HG02938 (cell line): ENCODE measurements at regions not wholly inside any gene's neighbourhood (a gene's known extent, or its start where the extent isn't known, plus 50 kb on each side); places are given as distances from the start of the nearest gene placed in this dataset.
"Not testable (repeated sequence)": the region's sequence is repeated elsewhere in the genome, so short reads cannot be mapped to it uniquely, and the experiment has no call there.

Experiments used
- ATAC-seq: cut with Tn5 transposase; IDR thresholded peaks from one replicate; pipeline ENCODE4 v1.9.1; 2021; ENCODE audit warnings: mild to moderate bottlenecking, moderate library complexity; ENCODE audit not compliant: unreplicated experiment

DNA sequence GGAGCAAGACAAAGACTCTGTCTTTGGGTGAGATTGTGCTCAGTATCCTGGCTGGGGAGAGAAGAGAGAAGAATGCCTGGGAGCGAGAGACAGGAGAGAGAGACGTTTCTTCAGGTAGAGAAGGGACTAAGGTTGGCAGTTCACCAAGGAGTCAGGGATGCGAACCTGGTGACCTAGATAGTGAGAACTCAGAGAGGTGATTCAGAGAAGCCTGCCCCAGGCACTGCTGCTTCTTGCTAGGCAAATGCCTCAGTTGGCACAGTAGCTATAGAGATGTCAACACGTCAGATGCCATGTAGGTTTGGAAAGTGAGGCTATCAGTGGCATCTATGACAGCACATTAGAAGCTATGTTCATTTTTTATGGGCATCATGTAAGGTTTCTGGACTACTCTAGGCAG is 231.6 kb upstream of the VLDLR start:
- no peak for ATAC-seq

DNA sequence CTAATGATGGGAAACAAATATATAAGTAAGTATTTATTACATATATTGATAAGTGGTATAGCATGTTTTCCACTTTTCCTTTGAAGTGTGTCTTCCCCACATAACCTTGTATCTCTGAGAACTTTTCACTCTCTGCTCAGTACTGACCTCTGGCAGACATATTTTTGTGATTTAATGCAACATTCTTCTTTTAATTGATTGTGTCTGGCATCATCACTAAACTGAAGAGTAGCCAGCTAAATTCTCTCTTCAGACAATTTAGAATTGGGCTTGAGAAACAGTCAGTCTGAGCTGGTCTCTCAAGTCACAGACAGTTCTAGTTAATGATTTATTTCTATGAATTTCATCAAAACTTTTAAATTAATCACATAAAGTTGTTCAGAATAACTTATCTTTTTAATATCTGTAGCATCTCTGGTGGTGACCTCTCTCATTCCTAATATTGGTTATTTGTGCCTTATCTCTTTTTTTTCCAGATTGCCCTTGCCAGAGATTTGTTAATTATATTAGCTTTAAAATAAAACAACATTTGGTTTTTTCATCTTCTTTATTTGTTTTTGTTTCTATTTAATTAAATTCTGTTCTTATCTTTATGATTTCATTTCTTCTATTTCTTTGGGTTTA is 230.0 kb upstream of the VLDLR start:
- ATAC-seq, result not testable (repeated sequence)

DNA sequence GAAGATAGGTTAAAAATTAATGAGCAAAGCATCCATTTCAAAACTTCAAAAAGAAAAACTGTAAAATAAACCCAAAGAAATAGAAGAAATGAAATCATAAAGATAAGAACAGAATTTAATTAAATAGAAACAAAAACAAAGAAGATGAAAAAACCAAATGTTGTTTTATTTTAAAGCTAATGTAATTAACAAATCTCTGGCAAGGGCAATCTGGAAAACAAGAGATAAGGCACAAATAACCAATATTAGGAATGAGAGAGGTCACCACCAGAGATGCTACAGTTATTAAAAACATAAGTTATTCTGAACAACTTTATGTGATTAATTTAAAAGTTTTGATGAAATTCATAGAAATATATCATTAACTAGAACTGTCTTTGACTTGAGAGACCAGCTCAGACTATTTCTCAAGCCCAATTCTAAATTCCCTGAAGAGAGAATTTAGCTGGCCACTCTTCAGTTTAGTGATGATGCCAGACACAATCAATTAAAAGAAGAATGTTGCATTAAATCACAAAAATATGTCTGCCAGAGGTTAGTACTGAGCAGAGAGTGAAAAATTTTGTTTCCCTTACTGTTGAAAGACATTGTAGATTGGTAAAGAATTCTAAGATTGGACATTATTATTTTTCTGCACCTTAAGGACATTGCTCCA is 227.4 kb upstream of the VLDLR start:
- ATAC-seq, result not testable (repeated sequence)

GRCh38 chr9:2395814-2396612 is 225.6 kb upstream of the VLDLR start:
- ATAC-seq, result no peak

- no peak for ATAC-seq
These were observed 224.8 kb upstream of the VLDLR start for GRCh38 chr9:2396622-2397285.

GRCh38 chr9:2397875-2398274 is 223.7 kb upstream of the VLDLR start:
- not testable (repeated sequence) for ATAC-seq

DNA sequence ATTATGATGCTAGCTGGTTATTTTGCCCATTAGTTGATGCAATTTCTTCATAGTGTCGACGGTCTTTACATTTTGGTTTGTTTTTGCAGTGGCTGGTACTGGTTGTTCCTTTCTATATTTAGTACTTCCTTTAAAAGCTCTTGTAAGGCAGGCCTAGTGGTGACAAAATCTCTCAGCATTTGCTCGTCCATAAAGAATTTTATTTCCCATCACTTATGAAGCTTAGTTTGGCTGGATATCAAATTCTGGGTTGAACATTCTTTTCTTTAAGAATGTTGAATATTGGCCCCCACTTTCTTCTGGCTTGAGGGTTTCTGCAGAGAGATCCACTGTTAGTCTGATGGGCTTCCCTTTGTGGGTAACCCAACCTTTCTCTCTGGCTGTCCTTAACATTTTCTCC is 219.8 kb upstream of the VLDLR start:
- ATAC-seq, result not testable (repeated sequence)

DNA sequence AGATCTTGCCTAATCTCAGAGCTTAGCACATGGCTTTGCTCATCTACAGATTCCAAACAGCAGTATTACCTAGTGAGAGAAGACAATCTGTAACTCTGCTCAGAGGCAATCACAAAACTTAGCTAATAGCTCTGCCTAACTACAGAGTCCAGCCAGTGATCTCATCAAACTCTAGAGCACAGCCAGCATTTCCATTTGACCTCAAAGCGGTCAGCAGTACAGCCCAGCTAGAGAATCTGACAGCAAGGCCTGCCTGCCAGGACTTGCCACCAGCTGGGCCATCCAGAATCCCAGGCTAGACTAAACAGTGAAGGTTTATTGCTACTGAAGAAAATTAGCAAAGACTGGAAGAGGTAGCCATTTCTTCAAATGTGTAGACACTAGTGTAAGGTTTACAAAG is 217.9 kb upstream of the VLDLR start:
- ATAC-seq, result no peak

- no peak for ATAC-seq
These were observed 215.3 kb upstream of the VLDLR start for GRCh38 chr9:2406252-2406651.

- ATAC-seq, result no peak
These were observed 214.1 kb upstream of the VLDLR start for GRCh38 chr9:2407450-2407849.

- no peak for ATAC-seq
These were observed 209.9 kb upstream of the VLDLR start for GRCh38 chr9:2411459-2412215.

DNA sequence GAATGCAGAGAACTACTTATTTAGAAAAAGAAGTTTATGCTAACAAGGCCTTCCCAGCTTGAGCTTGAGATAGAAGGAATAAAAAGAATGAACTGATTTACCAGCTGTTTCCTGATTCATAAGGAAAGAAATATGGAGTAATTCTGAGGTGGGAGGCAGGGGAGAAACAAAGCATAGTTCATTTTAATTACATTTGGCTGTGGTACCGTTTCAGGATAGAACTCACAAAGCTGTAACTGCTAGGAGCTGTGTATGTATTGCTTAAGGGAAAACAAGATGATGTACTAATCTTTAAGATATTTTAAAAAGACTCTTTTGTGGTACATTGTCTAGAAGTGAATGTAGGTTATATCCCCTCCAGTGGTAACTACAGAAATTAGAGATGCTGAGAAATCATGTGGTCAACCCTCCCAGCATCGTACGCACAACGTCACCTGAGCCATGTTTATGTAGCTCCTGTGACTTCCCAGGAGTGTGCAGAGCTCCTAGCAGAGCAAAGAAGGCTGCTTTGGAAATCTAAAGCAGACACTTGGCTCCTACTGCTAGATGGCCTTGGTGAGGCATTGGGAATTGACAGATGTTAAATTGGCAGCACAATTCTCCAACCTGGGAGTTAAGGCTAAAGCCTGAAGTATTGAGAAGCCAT is 208.3 kb upstream of the VLDLR start:
- no peak for ATAC-seq

DNA sequence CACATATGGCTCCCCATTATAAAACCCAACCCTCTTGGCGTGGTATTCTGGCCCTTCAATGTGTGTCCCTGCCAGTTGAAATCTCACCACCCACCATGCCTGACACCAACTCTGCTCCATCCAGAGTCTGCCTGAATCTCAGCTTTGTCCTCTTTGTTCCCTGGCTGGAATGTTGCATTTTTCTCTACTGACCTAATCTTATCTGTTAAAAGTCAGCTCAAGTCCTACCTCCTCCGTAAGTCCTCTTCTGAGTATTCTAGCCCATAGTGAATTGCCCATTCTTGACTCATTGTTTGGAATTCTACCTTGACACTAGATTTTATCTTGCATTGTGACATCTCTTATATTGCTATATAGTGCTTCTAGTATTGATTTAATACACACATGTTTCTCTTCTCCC is 207.1 kb upstream of the VLDLR start:
- no peak for ATAC-seq

GRCh38 chr9:2415326-2415725 is 206.3 kb upstream of the VLDLR start:
- ATAC-seq, result no peak

- no peak for ATAC-seq
These were observed 203.9 kb upstream of the VLDLR start for GRCh38 chr9:2417730-2418129.

DNA sequence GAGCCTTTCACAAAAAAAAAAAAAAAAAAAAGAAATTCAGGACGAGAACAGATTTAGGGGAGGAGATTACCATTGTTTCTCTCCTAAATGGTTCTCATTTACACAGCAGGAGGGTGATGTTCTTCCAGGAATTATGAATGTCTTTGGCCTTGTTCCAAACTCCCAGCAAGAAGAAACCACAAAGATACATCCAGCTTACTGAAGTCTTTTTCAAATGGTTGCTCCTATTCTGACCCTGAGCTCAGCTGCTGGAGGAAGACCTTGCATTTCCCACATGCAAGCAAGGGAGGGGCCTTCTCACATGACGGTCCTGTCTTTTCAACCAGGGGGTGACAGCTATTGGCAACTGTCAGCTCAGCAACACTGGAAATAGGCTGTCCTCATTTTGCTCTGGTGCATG is 203.0 kb upstream of the VLDLR start:
- no peak for ATAC-seq

GRCh38 chr9:2419347-2419746 is 202.2 kb upstream of the VLDLR start:
- ATAC-seq, result no peak

GRCh38 chr9:2420543-2420942 is 201.0 kb upstream of the VLDLR start:
- ATAC-seq, result no peak

DNA sequence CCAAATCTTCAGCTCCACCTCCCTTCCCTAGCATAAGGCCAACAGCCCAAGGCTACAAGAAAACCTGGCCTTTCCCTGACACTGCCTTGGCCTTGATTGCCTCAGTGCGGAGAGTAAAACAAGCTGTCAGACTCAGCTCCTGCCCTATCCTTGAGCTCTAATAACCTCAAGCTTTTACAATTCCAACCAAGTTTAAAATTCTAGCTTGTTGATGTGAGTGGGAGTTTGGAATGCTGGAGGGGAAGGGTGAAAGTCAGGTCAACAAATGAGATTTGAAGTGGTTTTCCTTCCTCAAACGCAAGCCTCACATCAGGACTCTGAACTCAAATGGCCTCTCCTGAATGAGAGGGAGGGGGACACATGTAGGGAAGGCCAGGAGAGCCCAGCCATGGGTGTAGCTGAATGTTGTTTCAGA is 197.0 kb upstream of the VLDLR start:
- no peak for ATAC-seq

- no peak for ATAC-seq
These were observed 195.9 kb upstream of the VLDLR start for GRCh38 chr9:2425676-2426075.
